ENCODE measurements at regions not wholly inside any gene's neighbourhood (a gene's known extent, or its start where the extent isn't known, plus 50 kb on each side); places are given as distances from the start of the nearest gene placed in this dataset.

- TF ChIP-seq CTCF (IDR thresholded peaks at IDR 0.05; ENCODE audit: low read length) (no peak), EZH2 (IDR thresholded peaks at IDR 0.05; ENCODE audit: borderline replicate concordance, low read length) (no peak)
Measured at GRCh38 chr13:97751477-97751876, 202.0 kb upstream of the IPO5 start.

Measured in OCI-LY1 (cell line).